ENCODE measurements at regions not wholly inside any gene's neighbourhood (a gene's known extent, or its start where the extent isn't known, plus 50 kb on each side); places are given as distances from the start of the nearest gene placed in this dataset.
"Not testable (repeated sequence)": the region's sequence is repeated elsewhere in the genome, so short reads cannot be mapped to it uniquely, and the experiment has no call there.

GRCh38 chr1:64318428-64318827, 115.0 kb downstream of the UBE2U start:
- DNase-seq = no peak

- DNase-seq = no peak
Measured at GRCh38 chr1:64320007-64320406, 116.6 kb downstream of the UBE2U start.

- peak; percentile 48 to 59 for DNase-seq
Measured at GRCh38 chr1:64320470-64320869, 117.0 kb downstream of the UBE2U start.

DNA sequence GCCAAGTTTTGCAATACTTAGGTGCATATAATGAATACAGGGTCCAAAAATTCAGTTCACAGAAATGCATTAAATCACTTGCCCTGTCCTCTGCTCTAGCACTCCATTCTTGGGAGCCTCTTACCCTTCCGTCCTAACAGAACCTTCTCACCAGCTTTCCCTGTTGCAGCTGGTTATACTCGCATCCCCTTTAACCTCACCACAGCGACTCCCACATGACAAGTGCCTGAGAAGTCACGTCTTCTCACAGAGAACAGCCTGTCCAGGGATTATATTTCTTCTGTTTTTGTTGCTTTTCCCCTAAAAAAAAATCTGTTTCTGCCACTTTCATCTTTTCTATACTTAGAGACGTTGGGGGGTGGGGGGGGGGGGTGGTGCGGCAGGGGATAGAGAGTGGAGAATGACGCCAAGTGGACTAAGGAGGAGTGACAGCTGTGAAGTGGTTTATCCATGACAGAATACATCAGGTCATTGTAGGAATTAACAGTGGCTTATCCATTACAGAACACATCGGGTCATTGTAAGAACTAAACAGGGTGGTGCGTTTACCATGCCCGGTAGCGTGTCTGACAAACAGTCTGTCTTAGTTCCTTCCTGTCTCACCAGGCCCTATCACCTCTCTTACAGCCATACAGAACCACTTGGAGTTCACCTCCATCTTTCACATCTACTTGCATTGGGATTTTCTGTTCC, 117.6 kb downstream of the UBE2U start:
- DNase-seq = no peak

GRCh38 chr1:64323054-64323453, 119.6 kb downstream of the UBE2U start:
- no peak for DNase-seq

GRCh38 chr1:64323882-64324281, 120.5 kb downstream of the UBE2U start:
- no peak for DNase-seq

- no peak for DNase-seq
Measured at GRCh38 chr1:64325856-64326255, 122.4 kb downstream of the UBE2U start.

- DNase-seq = no peak
Measured at GRCh38 chr1:64327119-64327518, 123.7 kb downstream of the UBE2U start.

DNA sequence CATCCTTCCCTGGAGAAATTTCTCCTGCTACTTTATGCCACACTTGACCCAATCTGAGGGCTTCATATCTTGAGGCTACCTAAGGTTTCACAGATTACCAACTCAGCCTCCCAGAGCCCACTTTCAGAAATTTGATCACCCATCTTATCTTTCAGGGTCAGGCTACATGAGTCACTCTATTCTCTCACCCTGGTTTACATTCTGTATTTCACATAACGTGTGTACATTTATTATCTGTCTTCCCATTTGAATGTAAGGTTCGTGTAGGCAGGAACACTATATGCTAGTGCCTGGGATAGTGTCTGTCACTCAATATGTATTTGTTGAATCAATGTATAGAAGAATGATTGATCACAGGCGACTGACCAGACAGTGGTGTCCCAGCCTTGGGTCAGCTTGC, 124.8 kb downstream of the UBE2U start:
- no peak for DNase-seq

DNA sequence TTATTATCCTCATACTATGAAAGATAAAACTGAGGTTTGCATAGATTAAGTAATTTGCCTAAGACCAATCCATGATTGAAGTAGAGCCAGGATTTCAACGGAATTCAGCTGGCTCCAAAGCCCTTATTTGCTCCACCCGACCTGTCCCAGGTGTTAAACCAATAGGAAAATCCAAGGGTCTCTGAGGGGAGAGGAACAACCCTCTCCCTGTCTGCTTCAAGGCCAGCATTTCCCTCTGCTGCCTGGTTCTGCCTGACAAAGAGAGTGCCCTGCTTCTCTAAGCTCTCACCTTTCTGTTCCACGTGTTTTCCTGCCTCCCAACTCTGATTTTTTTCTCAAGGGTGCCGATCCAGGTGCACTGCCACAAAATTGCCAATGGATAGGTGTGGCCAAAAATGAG, 127.4 kb downstream of the UBE2U start:
- no peak for DNase-seq

GRCh38 chr1:64335636-64336035, 132.2 kb downstream of the UBE2U start:
- DNase-seq = no peak

DNA sequence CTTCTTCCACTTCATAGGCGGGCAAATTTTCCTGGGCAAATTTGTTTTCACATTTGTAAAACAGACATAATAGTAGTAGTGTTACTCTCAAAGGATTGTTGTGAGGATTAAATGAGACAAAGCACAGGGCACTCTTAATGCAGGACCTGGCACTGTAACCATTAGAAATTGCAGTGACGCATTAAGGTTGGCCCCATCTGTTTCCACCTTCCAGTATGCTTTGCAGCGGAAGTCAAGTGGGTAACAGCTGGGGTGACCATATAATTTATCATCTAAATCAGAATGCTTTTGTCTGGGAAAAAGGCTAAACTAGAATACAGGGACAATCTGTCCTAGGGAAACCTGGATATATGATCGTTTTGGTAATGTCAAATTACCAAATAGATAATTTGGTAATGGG, 132.5 kb upstream of the CACHD1 start:
- no peak for DNase-seq

DNA sequence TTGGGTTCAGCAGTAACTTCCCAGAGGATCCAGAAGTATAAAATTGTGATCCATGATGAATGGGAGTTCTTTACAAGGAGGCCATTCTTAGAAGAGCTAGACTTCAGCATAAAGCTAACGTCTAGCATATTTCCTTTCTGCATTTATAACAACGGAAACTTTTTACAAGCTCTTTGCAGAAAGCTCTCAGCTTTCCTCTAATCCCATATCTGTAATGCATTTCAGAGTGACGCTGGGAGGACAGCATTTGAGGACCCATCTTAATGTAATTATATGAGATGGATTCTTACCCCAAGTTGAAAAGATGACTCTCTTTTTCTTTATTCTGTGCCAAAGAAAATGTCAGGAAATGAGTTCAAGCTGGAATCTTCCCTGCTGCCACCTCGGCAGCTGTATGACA, 132.0 kb upstream of the CACHD1 start:
- DNase-seq = no peak

DNA sequence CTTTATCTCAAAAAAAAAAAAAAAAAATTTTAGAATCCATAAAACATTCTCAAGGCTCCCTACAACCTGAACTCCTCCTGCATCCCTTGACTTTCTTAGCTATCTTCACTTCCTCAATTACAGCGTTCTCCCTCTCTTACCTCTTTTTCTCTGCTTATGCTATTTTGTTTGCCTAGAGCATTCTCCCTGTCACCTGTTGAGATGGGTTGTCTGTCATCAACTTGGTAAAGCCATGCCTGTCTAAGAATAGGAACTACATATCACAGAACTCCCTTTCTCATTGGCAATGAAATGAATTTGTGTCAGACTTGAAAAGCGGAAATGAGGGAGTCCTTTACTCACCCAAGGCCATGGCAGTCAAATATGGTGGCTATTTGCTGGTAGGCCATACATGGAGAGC, 129.6 kb upstream of the CACHD1 start:
- DNase-seq = no peak

GRCh38 chr1:64343105-64343822, 126.7 kb upstream of the CACHD1 start:
- no peak for DNase-seq

DNA sequence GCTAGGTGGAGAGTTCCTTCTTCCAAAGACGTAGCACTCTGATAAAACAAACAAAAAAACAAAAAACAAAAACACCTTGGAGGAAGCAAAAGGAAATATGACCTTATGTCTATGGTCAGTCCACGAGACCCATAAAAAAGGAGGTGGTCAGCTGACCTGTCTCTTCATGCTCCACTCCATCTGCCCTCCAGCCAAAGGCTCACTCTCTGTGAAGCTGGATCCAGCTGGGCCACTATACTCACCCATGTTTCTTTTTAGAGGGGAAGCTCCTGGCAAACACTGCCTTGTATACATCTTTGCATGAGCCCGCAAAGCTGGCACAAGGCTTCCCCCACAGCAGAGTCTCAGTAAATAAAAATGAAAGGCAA, 126.1 kb upstream of the CACHD1 start:
- no peak for DNase-seq

DNA sequence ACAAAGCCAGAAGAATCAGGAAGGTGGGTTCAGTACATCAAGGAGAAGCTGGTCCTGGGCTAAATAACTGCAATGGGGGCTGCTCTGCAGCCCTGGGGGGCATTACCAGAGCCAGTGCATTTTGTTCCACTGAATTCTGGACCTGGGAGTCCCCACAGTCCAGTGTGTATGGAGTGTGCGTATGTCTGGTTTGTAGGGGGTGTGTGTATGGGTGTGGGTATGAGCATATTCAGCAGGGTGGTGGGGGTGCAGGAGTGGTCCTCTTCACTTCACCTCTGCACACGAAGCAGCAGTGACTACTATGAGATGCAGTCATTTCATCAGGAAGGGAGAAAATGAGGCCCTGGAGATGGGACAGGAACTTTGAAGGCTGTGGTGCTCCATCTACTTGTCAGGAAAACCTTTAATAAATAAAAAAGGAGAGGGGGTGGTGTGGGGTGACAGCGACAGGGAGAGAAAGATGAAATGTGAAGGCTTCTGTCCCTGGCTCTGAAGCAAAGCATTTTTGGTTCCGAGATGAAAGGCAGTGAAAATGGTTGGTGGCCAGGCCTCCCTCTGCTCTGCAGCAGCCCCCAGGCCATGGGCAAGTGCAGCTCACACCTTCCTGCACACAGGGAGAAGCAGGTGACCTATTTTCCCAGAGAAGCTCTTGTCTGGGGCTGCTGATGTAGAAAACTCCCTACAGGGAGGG, 121.5 kb upstream of the CACHD1 start:
- no peak for DNase-seq

DNA sequence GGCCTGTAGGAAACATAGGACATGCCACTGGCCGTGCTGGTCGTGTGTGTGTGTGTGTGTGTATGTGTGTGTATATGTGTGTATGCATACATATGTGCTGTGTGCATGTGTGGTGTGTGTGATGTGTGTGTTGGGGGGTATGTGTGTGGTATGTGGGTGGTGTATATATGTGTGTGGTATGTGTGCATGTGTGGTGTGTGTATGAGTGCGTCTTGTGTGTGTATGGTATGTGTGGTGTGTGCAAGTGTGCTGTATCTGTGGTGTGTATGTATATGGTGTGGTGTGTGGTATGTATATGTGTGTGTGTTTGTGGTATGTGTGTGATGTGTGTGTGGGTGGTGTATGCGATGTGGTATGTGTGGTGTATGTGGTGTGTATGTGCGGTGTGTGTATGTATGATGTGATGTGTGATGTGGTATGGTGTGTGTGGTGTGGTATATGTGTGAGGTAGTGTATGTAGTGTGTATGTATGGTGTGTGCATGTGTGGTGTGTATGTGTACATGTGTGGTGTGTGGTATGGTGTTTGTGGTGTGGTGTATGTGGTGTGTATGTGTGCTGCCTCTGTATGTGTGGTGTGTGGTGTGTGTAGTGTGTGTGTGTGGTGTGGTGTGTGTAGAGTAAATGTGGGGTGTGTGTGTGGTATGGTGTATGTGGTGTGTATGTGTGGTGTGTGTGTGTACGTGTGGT, 120.8 kb upstream of the CACHD1 start:
- DNase-seq = no peak

- not testable (repeated sequence) for DNase-seq
Measured at GRCh38 chr1:64355534-64355933, 114.4 kb upstream of the CACHD1 start.

- DNase-seq = no peak
Measured at GRCh38 chr1:64356636-64357256, 113.2 kb upstream of the CACHD1 start.

- DNase-seq = no peak
Measured at GRCh38 chr1:64357422-64357821, 112.5 kb upstream of the CACHD1 start.

- DNase-seq = no peak
Measured at GRCh38 chr1:64358692-64359091, 111.2 kb upstream of the CACHD1 start.

GRCh38 chr1:64361974-64362373, 108.0 kb upstream of the CACHD1 start:
- no peak for DNase-seq

Data from inflammatory macrophage treated with lipopolysaccharide for 1 hour (primary cell).